NCI-H2081 (cell line): ENCODE measurements at regions not wholly inside any gene's neighbourhood (a gene's known extent, or its start where the extent isn't known, plus 50 kb on each side); places are given as distances from the start of the nearest gene placed in this dataset.

Experiments
- DNase-seq, 2 experiments: peaks; one replicate each; lab custom pipeline; 2025; lab: John Stamatoyannopoulos, UW

GRCh38 chr3:116848248-116848829 lies 138.8 kb downstream of the TUSC7 start:
- no peak for DNase-seq

DNA sequence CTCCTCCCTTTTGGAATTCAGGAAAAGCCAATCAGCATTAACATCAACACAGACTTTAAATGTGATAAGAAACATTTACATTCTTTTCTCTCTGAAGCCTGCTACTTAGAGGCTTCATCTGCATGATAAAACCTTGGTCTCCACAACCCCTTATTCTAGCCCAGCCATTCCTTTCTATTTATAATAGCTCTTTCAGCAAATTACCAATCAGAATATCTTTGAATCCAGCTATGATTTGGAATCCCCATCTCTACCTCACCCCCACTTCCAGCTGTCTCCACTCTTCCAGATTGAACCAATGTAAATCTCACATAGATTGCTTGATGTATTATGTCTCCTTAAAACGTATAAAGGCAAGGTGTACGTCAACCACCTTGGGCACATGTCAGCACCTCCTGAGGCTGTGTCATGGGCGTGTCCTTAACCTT lies 139.7 kb downstream of the TUSC7 start:
- no peak for DNase-seq

GRCh38 chr3:116852803-116853202 lies 143.2 kb downstream of the TUSC7 start:
- no peak for DNase-seq

DNA sequence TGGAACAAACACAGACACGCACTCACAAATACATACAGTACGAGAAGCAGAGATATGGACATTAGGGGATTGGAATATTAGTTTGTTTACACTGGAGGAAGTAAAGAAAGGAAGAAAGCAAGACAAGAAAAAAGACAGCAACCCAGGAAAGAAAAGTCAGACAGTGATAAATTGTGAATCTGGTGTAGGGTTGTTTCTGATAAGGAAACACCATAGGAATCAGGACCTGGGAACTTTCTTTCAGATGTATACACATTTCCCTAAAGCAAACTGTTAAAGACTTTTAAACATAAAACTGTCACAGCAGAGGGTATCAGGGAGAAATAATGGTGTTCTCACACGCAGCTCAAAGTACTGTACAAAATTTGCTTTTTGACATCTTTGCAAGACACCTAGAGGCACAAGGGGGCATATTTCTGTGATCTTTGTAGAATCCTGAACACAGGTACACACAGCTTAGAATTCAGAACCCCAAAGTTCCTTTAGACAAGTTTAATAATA lies 153.7 kb downstream of the TUSC7 start:
- DNase-seq, result no peak

DNA sequence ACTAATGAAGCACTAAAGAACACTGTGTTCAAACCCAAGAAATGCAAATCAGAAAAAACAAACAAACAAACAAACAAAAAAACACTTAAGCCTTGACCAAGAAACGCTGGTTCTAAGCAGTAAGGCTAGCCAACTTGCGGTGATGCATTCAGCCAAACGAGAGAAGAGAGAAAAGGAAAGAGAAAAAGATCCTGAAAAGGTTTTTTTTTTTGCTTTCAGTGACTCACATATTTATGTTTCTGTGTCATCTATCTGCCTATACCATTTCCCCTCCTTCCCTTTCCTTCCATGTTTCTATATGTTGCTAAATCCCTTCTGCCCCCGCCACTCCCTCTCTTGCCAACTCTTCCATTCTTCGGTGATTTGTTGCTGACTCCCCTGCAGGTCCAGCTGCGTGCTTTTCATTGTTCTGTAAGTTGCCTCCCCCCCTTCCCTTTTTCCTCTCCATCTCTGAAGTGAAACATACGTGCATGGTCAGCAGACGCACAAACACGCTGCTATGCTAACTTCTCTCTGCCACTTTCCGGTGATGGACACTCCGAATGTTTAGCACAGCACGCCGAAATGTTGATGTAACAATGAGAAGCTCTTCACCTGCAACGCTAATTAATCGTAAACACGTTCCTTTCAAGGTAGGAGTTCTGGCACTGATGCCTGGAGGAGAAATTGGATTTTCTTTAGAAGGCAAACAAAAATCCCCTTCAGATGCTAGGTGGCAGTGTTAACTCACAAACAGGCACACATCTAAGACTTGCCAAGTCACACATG lies 154.4 kb downstream of the TUSC7 start:
- peak; percentile 50 to 77 for DNase-seq

DNA sequence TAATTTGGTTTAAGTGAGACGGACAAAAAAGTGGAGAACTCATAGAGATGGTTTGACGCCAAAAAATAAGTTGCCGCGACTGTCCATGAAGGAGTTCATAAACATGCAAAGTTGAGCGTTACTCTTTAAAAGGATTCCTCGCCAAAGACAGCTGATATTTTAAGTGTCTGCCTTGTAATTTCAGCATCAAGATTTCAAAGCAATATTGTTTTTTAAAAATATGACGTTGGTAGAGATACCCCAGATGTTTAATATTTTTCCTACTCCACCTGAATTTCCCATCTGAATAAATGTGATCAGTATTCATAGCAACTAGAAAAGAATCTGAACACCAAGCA lies 155.0 kb downstream of the TUSC7 start:
- DNase-seq, result no peak

DNA sequence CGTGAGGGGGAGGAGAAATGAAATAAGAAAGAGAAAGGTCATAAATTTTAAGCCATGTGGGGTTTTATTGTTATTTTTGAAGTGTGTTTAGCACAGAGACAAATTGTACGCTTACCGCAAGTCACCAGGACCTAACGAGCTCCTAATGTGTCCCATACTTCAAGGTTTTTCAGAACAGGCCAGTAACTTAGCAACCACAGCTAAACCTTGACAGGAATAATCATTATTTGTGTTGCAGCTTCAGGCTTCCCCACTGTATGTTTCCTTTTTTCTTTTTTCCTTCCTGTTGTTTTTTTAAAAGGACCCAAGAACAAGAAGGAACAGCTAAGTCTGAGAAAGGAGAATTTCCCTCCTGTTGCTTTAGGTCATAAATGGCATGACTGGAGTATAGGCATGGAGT lies 160.8 kb downstream of the TUSC7 start:
- DNase-seq, result no peak

DNA sequence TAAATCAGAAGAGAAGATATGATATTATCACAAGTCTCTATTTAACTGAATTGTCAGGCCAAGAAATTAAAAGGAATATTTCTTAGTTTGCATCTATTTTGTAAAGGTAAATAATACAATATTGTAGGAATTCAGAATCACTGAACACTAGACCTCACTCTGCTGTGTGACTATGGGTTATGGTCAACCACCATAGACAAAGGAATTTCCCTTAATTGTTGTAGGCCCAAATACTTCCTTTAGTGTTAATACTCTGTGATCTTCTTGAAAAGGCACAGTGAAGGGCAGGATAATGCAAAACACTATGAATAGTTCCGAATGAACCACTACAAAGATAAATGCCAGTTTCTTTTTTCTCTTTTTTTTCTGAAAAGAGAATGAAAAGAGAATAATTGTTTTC lies 162.3 kb downstream of the TUSC7 start:
- DNase-seq, result no peak

GRCh38 chr3:116872688-116873087 lies 163.1 kb downstream of the TUSC7 start:
- no peak for DNase-seq

- no peak for DNase-seq
These were observed 163.6 kb downstream of the TUSC7 start for GRCh38 chr3:116873142-116873541.

GRCh38 chr3:116877968-116878367 lies 168.4 kb downstream of the TUSC7 start:
- no peak for DNase-seq

DNA sequence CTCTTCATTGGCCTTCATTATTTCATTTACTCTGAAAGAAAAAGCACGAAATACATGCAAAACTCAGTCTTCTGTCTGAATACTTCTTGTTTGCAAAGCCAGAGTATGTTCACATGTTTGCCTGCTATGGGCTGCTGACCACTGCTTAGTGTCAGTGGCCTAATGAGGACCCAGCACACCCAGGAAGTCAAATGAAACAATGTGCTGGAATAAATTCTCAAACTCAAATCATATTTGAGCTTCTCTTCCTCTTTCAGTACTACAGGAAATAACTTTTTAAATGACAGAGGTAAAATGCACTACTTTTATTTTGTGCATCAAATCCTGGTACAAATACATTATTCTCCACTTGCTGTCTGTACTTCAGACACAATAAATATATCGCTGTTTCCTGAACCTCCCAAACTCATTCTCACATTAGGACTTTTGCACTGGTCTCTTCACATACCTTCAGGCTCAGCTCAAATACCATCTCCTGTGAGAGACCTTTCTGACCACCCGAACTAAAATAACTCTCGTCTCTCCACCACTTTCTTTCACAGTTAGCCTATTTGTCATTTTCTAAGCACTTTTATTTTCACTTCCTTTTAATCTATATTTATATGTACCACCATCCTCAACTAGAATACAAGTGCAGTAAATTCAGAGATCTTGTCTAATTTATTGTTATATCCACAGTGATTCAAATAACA lies 176.8 kb downstream of the TUSC7 start:
- no peak for DNase-seq

DNA sequence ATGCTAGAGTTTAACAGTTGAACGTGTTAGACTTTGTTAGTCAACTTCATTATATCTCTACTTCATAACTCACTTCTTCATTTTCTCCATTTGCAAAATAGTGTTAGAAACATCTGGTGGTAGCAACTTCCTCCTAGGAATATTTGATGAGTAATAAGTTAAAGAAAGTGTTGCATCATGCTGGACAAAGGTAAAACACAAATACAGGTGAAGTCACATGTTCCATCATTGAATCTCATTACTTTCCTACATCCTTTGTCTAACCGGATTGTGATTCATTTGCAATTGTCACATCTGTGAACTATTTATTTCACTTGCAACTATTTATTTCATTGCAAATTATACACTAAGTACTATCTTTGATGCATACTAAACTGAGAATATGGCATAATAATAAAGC lies 186.5 kb downstream of the TUSC7 start:
- DNase-seq, result no peak

DNA sequence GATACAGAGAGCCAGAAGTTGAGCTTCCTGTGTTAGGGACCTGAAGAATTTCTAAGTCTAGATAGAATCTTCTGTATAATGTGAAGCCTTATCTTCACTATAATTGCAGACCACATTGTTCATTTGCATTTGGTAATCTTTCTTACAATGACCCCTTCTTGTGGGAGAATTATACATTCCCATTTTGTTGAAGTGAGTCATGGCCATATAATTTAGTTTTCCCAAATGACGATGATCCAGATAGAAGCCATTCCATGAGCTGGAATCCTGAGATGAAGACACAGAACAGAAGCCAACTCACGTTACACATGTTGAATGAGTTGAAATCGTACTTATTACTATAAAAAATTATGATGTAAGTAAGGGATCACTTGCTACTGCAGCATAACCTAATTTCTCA lies 187.8 kb downstream of the TUSC7 start:
- no peak for DNase-seq

- DNase-seq, result no peak
These were observed 189.7 kb downstream of the TUSC7 start for GRCh38 chr3:116899253-116899652.

GRCh38 chr3:116905334-116905733 lies 195.8 kb downstream of the TUSC7 start:
- no peak for DNase-seq

- DNase-seq, result no peak
These were observed 196.2 kb downstream of the TUSC7 start for GRCh38 chr3:116905794-116906193.

DNA sequence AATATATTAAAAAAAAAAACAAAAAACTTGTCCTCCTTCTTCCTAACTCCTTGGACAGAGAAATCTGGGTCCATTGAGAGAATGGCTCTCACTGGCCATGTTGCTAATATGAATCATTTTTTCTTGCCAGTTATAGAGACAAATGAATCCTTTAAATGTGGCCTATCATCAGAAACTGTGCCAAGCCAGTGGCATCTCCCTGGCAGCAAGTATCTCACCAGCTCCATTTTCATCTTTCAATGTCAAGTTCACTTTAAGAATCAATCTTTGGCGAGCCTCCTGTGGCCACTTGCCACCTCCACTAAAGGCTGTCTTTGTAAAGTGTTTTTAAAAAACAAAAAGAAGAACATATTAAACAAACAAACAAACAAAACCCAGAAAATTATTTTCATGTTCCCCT lies 202.5 kb downstream of the TUSC7 start:
- no peak for DNase-seq

GRCh38 chr3:116914004-116914403 lies 204.4 kb downstream of the TUSC7 start:
- DNase-seq, result no peak

GRCh38 chr3:116916836-116917235 lies 207.3 kb downstream of the TUSC7 start:
- no peak for DNase-seq

GRCh38 chr3:116920826-116921610 lies 211.4 kb downstream of the TUSC7 start:
- DNase-seq, result no peak

- no peak for DNase-seq
These were observed 218.3 kb downstream of the TUSC7 start for GRCh38 chr3:116927918-116928317.
